ENCODE measurements at regions not wholly inside any gene's neighbourhood (a gene's known extent, or its start where the extent isn't known, plus 50 kb on each side); places are given as distances from the start of the nearest gene placed in this dataset.

- TF ChIP-seq CTCF (IDR thresholded peaks at IDR 0.05) (no peak), POLR2A (IDR thresholded peaks at IDR 0.05) (no peak)
Measured at GRCh38 chr10:123357421-123357930, 203.3 kb downstream of the BUB3 start.
